ENCODE measurements at regions not wholly inside any gene's neighbourhood (a gene's known extent, or its start where the extent isn't known, plus 50 kb on each side); places are given as distances from the start of the nearest gene placed in this dataset.

DNA sequence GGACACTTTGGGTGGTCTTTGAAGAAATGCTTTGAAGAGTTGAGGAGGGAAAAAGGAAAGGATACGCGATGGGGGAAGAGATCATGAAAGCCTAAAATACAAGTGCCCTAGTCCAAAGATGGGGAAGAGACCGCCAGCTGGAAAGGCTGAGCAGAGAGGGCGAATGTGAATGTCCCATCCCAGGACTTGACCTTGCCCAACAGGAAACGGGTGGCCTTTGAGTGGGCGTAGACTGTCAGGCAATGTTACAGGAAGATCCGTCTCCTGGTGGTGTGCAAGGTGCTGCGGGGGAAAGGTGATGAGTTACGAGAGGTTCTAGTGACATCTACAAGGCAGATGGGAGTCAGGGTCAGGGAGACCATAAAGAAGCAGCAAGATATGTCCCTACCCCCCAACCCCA, 55.0 kb upstream of the TBXT start:
- TF ChIP-seq, protein P1, sequence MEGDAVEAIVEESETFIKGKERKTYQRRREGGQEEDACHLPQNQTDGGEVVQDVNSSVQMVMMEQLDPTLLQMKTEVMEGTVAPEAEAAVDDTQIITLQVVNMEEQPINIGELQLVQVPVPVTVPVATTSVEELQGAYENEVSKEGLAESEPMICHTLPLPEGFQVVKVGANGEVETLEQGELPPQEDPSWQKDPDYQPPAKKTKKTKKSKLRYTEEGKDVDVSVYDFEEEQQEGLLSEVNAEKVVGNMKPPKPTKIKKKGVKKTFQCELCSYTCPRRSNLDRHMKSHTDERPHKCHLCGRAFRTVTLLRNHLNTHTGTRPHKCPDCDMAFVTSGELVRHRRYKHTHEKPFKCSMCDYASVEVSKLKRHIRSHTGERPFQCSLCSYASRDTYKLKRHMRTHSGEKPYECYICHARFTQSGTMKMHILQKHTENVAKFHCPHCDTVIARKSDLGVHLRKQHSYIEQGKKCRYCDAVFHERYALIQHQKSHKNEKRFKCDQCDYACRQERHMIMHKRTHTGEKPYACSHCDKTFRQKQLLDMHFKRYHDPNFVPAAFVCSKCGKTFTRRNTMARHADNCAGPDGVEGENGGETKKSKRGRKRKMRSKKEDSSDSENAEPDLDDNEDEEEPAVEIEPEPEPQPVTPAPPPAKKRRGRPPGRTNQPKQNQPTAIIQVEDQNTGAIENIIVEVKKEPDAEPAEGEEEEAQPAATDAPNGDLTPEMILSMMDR (conservative IDR thresholded peaks at IDR 0.05; ENCODE audit: low read depth in 2 of 2), result no peak
- TF ChIP-seq POLR2AphosphoS5 (IDR thresholded peaks at IDR 0.05; ENCODE audit: low read depth), result no peak
- no peak for TF ChIP-seq ZNF331 (CRISPR knock-in tag; IDR thresholded peaks at IDR 0.05; ENCODE audit: low read depth)
- no peak for TF ChIP-seq EZH2 (IDR thresholded peaks at IDR 0.05; ENCODE audit: low read depth, unreplicated experiment)
- TF ChIP-seq CREB1 (CRISPR knock-in tag; IDR thresholded peaks at IDR 0.05; ENCODE audit: low read depth), result no peak
- TF ChIP-seq, protein P2, sequence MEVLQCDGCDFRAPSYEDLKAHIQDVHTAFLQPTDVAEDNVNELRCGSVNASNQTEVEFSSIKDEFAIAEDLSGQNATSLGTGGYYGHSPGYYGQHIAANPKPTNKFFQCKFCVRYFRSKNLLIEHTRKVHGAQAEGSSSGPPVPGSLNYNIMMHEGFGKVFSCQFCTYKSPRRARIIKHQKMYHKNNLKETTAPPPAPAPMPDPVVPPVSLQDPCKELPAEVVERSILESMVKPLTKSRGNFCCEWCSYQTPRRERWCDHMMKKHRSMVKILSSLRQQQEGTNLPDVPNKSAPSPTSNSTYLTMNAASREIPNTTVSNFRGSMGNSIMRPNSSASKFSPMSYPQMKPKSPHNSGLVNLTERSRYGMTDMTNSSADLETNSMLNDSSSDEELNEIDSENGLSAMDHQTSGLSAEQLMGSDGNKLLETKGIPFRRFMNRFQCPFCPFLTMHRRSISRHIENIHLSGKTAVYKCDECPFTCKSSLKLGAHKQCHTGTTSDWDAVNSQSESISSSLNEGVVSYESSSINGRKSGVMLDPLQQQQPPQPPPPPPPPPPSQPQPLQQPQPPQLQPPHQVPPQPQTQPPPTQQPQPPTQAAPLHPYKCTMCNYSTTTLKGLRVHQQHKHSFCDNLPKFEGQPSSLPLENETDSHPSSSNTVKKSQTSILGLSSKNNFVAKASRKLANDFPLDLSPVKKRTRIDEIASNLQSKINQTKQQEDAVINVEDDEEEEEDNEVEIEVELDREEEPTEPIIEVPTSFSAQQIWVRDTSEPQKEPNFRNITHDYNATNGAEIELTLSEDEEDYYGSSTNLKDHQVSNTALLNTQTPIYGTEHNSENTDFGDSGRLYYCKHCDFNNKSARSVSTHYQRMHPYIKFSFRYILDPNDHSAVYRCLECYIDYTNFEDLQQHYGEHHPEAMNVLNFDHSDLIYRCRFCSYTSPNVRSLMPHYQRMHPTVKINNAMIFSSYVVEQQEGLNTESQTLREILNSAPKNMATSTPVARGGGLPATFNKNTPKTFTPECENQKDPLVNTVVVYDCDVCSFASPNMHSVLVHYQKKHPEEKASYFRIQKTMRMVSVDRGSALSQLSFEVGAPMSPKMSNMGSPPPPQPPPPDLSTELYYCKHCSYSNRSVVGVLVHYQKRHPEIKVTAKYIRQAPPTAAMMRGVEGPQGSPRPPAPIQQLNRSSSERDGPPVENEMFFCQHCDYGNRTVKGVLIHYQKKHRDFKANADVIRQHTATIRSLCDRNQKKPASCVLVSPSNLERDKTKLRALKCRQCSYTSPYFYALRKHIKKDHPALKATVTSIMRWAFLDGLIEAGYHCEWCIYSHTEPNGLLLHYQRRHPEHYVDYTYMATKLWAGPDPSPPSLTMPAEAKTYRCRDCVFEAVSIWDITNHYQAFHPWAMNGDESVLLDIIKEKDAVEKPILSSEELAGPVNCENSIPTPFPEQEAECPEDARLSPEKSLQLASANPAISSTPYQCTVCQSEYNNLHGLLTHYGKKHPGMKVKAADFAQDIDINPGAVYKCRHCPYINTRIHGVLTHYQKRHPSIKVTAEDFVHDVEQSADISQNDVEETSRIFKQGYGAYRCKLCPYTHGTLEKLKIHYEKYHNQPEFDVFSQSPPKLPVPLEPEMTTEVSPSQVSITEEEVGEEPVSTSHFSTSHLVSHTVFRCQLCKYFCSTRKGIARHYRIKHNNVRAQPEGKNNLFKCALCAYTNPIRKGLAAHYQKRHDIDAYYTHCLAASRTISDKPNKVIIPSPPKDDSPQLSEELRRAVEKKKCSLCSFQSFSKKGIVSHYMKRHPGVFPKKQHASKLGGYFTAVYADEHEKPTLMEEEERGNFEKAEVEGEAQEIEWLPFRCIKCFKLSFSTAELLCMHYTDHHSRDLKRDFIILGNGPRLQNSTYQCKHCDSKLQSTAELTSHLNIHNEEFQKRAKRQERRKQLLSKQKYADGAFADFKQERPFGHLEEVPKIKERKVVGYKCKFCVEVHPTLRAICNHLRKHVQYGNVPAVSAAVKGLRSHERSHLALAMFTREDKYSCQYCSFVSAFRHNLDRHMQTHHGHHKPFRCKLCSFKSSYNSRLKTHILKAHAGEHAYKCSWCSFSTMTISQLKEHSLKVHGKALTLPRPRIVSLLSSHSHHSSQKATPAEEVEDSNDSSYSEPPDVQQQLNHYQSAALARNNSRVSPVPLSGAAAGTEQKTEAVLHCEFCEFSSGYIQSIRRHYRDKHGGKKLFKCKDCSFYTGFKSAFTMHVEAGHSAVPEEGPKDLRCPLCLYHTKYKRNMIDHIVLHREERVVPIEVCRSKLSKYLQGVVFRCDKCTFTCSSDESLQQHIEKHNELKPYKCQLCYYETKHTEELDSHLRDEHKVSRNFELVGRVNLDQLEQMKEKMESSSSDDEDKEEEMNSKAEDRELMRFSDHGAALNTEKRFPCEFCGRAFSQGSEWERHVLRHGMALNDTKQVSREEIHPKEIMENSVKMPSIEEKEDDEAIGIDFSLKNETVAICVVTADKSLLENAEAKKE (CRISPR knock-in tag; IDR thresholded peaks at IDR 0.05), result no peak
- TF ChIP-seq, protein P3, sequence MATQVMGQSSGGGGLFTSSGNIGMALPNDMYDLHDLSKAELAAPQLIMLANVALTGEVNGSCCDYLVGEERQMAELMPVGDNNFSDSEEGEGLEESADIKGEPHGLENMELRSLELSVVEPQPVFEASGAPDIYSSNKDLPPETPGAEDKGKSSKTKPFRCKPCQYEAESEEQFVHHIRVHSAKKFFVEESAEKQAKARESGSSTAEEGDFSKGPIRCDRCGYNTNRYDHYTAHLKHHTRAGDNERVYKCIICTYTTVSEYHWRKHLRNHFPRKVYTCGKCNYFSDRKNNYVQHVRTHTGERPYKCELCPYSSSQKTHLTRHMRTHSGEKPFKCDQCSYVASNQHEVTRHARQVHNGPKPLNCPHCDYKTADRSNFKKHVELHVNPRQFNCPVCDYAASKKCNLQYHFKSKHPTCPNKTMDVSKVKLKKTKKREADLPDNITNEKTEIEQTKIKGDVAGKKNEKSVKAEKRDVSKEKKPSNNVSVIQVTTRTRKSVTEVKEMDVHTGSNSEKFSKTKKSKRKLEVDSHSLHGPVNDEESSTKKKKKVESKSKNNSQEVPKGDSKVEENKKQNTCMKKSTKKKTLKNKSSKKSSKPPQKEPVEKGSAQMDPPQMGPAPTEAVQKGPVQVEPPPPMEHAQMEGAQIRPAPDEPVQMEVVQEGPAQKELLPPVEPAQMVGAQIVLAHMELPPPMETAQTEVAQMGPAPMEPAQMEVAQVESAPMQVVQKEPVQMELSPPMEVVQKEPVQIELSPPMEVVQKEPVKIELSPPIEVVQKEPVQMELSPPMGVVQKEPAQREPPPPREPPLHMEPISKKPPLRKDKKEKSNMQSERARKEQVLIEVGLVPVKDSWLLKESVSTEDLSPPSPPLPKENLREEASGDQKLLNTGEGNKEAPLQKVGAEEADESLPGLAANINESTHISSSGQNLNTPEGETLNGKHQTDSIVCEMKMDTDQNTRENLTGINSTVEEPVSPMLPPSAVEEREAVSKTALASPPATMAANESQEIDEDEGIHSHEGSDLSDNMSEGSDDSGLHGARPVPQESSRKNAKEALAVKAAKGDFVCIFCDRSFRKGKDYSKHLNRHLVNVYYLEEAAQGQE (IDR thresholded peaks at IDR 0.05; ENCODE audit: unreplicated experiment), result no peak
- no peak for TF ChIP-seq EZH2phosphoT487 (IDR thresholded peaks at IDR 0.05; ENCODE audit: unreplicated experiment)
- TF ChIP-seq, protein P4, sequence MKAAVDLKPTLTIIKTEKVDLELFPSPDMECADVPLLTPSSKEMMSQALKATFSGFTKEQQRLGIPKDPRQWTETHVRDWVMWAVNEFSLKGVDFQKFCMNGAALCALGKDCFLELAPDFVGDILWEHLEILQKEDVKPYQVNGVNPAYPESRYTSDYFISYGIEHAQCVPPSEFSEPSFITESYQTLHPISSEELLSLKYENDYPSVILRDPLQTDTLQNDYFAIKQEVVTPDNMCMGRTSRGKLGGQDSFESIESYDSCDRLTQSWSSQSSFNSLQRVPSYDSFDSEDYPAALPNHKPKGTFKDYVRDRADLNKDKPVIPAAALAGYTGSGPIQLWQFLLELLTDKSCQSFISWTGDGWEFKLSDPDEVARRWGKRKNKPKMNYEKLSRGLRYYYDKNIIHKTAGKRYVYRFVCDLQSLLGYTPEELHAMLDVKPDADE (IDR thresholded peaks at IDR 0.05), result no peak
- TF ChIP-seq JUNB (IDR thresholded peaks at IDR 0.05; ENCODE audit: unreplicated experiment), result no peak
- TF ChIP-seq ZNF114 (CRISPR knock-in tag; IDR thresholded peaks at IDR 0.05), result no peak

All from GM23338 (cell line).